ENCODE measurements at regions not wholly inside any gene's neighbourhood (a gene's known extent, or its start where the extent isn't known, plus 50 kb on each side); places are given as distances from the start of the nearest gene placed in this dataset.

DNA sequence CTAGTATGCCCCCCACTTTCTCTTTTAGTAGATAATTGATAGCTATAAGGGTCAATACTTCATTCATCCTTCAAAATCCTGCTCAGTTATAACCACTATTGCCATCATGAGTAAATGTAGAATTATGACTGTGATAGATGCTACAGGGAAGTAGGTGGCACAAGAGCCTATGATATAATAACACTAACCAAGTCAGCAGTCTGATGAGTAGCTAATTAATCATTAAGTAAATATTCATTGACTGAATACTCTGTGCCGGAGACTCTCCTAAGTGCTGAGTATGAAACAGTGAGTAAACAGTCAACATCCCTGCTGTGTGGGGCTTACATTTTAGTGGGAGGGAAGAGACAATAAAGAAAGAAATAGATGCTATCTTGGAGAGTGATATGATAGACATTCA, 430.3 kb upstream of the ZNF462 start:
- no peak for TF ChIP-seq POLR2AphosphoS5 (IDR thresholded peaks at IDR 0.05; ENCODE audit: insufficient read depth, low read depth, low read length)
- TF ChIP-seq, protein P1, sequence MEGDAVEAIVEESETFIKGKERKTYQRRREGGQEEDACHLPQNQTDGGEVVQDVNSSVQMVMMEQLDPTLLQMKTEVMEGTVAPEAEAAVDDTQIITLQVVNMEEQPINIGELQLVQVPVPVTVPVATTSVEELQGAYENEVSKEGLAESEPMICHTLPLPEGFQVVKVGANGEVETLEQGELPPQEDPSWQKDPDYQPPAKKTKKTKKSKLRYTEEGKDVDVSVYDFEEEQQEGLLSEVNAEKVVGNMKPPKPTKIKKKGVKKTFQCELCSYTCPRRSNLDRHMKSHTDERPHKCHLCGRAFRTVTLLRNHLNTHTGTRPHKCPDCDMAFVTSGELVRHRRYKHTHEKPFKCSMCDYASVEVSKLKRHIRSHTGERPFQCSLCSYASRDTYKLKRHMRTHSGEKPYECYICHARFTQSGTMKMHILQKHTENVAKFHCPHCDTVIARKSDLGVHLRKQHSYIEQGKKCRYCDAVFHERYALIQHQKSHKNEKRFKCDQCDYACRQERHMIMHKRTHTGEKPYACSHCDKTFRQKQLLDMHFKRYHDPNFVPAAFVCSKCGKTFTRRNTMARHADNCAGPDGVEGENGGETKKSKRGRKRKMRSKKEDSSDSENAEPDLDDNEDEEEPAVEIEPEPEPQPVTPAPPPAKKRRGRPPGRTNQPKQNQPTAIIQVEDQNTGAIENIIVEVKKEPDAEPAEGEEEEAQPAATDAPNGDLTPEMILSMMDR (IDR thresholded peaks at IDR 0.05; ENCODE audit: extremely low read depth in 1 of 2, insufficient read depth in 1 of 2, low read depth in 1 of 2, low read length in 2 of 2), result no peak
- no peak for TF ChIP-seq MYC (IDR thresholded peaks at IDR 0.05; ENCODE audit: low read depth, low read length)
- TF ChIP-seq POLR2A (IDR thresholded peaks at IDR 0.05; ENCODE audit: low read depth, low read length), result no peak
- no peak for TF ChIP-seq MAX (IDR thresholded peaks at IDR 0.05; ENCODE audit: insufficient read depth, insufficient read length)
